ENCODE measurements at regions not wholly inside any gene's neighbourhood (a gene's known extent, or its start where the extent isn't known, plus 50 kb on each side); places are given as distances from the start of the nearest gene placed in this dataset.

- DNase-seq (ENCODE audit: low spot score): no peak
Measured at GRCh38 chr5:62977661-62978060, 399.0 kb downstream of the LRRC70 start.

DNA sequence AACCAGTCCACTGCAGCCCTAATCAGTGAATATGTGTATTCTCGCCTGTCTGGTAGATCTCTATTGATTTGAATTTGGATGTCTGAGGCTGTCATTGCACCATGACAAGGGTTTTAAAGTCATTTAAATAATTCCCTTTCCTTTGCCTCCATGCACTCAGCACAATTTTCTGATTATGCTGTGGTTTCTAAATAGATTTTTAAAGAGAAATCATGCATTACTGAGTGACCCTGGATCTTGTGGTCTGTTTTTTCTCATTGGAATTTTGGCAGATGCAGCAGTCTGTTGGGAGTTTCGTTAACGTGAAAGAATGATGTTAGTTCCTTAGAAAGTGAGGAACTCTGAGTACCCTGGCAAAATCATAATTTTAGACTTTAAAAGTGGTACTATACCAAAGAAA, 396.0 kb downstream of the LRRC70 start:
- no peak for DNase-seq (ENCODE audit: low spot score)

- no peak for DNase-seq (ENCODE audit: low spot score)
Measured at GRCh38 chr5:62969409-62970120, 390.9 kb downstream of the LRRC70 start.

DNA sequence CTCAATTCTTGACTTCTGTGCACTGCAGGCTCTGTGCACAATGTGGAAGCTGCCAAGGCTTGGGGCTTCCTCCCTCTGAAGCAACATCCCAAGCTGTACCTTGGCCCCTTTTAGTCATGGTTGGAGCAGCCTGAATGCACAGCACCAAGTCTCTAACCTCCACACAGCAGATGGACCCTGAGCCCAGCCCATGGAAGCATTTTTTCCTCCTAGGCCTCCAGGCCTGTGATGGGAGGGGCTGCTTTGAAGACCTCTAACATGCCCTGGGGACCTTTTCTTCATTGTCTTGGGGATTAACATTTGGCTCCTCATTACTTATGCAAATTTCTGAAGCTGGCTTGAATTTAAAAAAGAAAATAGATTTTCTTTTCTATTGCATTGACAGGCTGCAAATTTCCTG, 385.8 kb downstream of the LRRC70 start:
- DNase-seq (ENCODE audit: low spot score): no peak

- DNase-seq (ENCODE audit: low spot score): no peak
Measured at GRCh38 chr5:62960781-62961180, 382.2 kb downstream of the LRRC70 start.

DNA sequence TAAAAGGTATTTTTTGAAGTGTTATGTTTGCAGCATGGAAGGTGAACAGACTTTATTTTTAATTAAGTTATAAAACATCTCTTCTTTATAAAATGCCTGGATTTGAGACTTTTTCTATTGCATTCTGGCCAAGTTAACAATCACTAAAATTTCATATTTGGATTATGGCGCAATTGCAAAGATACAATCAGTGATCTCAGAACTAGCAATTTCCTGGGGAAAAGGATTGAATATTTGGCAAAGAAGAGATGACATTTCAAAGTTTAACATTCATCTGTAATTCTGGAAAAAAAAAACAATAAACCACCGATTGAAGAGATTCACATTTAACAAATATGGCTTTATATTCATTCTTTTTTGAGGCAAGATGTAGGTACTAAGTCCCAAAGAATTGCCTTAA, 378.0 kb downstream of the LRRC70 start:
- no peak for DNase-seq (ENCODE audit: low spot score)

GRCh38 chr5:62954578-62954977, 376.0 kb downstream of the LRRC70 start:
- DNase-seq (ENCODE audit: low spot score): no peak

DNA sequence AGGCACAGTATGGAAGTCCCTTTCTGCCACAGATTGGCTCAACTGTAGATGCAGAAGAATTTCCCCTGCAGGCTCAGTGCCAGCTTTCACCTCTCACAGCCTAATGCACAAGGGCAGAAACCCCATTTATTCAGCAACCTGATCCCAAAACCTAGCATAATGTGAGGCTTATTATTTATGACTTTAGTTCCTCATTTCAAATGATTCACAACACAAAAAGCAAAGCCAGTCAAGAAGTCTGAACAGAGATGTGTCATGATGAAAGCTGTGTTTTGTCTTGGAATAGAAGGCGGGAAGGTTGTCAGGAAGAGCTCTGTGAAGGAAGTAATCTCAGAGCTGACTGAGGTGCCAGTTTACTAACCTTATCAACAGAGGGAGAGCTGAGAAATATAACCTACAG, 369.7 kb downstream of the LRRC70 start:
- no peak for DNase-seq (ENCODE audit: low spot score)

- no peak for DNase-seq (ENCODE audit: low spot score)
Measured at GRCh38 chr5:62942384-62942783, 363.8 kb downstream of the LRRC70 start.

DNA sequence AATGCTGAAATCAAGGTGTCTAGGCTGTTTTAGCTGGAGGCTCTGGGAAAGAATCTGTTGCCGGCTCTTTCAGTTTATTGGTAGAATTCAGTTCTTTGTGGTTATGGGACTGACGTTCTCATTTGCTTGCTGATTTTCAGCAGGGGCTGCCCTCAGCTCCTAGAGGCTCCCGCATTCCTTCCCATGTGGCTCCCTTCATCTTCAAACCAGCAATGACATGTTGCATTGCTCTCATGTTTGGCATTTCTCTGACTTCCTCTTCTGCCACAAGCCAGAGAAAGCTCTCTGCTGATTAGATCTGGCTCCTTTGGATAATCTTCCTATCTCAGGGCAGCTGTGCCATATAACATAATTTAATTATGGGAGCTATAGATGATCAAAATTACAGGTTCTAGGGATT, 360.3 kb downstream of the LRRC70 start:
- no peak for DNase-seq (ENCODE audit: low spot score)

GRCh38 chr5:62937661-62938558, 359.3 kb downstream of the LRRC70 start:
- no peak for DNase-seq (ENCODE audit: low spot score)

DNA sequence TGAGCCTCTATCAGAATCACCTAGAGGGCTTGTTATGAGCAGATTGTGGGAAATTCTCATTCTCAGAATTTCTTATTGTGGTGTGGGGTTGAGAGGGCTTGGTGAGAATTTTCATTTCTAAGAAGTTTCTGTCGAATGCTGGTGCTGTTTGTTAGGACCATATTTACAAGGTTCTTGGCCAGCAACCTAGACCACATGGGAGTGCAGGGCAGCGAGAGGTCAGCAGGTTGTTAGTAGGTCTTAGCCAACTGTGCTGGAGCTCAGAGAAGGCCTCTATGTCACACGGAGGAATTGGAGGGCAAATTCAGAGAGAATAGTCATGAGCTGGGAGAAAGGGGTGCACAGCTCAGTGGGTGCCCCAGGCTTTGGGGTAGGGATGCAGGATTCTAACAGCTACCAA, 357.0 kb downstream of the LRRC70 start:
- DNase-seq (ENCODE audit: low spot score): no peak

- no peak for DNase-seq (ENCODE audit: low spot score)
Measured at GRCh38 chr5:62934319-62934718, 355.7 kb downstream of the LRRC70 start.

DNA sequence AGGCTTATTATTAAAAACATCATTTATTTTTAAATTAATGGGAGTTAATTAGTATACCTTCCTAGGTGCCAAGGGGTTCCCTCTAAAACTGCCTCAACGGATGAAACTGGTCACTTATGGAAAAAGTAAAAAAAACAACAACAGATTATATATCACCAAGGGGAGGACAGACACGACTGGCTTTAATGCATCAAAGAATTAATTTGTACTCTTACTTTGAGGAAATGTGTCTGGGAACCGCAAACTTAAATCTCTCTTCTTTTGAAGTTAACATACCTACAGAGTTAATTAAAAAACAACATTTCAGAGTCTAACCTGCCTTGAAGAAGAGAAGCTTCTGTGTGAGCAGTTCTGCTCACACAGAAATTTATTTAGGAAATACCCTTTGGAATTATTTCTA, 354.6 kb downstream of the LRRC70 start:
- DNase-seq (ENCODE audit: low spot score): no peak

GRCh38 chr5:62931153-62931950, 352.7 kb downstream of the LRRC70 start:
- DNase-seq (ENCODE audit: low spot score): no peak

GRCh38 chr5:62922191-62922590, 343.6 kb downstream of the LRRC70 start:
- DNase-seq (ENCODE audit: low spot score): no peak

- DNase-seq (ENCODE audit: low spot score): no peak
Measured at GRCh38 chr5:62920856-62921255, 342.2 kb downstream of the LRRC70 start.

- DNase-seq (ENCODE audit: low spot score): no peak
Measured at GRCh38 chr5:62909326-62909725, 330.7 kb downstream of the LRRC70 start.

DNA sequence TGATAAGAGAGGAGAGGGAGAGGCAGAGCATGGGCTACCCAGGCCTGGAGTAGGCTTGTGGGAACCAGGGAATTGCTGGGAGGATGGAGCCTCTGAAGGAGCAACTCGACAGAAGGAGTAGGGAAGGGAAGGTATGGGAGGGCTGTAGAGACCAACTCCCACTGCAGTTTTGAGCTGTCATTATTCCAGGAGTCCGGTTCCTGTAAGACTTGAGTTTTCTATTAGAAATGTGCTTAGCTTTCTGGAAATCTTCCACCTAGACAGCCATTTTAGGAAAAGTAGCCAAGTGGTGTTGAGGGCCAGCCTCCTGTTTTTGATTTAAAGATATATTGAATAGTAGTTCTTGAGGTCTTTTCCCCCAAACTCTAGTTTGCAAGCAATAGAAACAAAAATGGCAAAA, 323.5 kb downstream of the LRRC70 start:
- no peak for DNase-seq (ENCODE audit: low spot score)

GRCh38 chr5:62900976-62901375, 322.4 kb downstream of the LRRC70 start:
- no peak for DNase-seq (ENCODE audit: low spot score)

DNA sequence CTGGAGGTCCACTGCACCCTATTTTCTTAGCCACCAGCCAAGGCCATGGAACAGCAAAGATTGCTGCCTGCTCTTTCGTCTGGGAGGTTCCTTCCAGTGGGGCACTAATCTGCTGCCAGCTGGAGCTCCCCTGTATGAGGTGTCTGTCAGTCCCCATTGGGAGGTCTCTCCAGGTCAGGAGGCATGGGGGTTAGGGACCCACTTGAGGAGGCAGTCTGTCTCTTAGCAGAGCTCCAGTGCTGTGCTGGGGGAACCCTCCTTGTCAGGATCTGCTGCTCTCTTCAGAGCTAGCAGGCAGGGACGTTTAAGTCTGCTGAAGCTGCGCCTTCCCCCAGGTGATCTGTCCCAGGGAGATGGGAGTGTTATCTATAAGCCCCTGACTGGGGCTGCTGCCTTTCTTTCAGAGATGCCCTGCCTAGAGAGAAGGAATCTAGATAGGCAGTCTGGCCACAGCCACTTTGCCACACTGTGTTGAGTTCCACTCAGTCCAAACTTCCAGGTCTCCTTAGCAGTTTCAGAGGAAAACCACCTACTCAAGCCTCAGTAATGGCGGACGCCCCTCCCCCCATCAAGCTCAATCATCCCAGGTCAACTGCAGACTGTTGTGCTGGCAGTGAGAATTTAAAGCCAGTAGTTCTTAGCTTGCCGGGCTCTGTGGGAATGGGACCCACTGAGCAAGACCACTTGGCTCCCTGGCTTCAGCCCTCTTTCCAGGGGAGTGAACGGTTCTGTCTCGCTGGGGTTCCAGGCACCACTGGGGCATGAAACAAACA, 317.7 kb downstream of the LRRC70 start:
- no peak for DNase-seq (ENCODE audit: low spot score)
